ENCODE measurements at regions not wholly inside any gene's neighbourhood (a gene's known extent, or its start where the extent isn't known, plus 50 kb on each side); places are given as distances from the start of the nearest gene placed in this dataset.
"Not testable (repeated sequence)": the region's sequence is repeated elsewhere in the genome, so short reads cannot be mapped to it uniquely, and the experiment has no call there.

DNA sequence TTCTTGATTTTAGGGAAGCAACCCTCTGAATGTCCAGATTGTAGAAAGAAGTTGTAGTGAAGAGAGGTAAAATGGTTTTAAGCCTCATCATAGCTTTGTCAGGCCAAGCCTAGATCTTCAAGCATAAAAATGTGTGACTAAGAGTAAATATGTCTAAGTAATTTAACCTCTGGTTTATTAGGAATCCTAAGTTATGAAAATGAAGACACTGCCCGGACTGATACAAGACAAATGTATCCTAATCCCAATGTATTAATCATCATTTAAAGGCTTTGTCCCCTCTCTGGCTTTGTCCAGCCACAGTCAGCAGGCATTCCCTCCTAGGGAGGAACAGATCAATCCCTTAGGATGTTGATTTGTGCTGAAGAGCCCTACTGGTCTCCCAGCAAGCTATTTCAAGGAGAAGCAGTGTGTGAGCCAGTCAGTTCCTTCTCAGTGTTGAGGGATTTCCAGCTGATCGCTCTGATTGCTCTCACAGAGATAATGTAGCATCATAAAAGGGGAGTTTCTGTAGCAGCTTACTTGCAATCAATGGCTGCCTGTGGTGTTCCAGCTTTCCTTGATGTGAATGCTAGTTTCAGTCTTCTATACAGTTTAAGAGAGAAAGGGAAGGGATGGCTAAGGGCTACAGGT lies 796.1 kb downstream of the EPHA4 start:
- Mint-ChIP-seq H3K27ac (no peak overlapping the region), H3K9me3 (no peaks in the 10 kb centered on the region), H3K36me3 (ENCODE audit: low read depth) (no peaks in the 10 kb centered on the region), H3K4me1 (no peaks in the 10 kb centered on the region), H3K27me3 (peaks cover 15% of the 10 kb centered on the region), H3K4me3 (no peak overlapping the region)
- no peak for ATAC-seq (replicated peaks)

DNA sequence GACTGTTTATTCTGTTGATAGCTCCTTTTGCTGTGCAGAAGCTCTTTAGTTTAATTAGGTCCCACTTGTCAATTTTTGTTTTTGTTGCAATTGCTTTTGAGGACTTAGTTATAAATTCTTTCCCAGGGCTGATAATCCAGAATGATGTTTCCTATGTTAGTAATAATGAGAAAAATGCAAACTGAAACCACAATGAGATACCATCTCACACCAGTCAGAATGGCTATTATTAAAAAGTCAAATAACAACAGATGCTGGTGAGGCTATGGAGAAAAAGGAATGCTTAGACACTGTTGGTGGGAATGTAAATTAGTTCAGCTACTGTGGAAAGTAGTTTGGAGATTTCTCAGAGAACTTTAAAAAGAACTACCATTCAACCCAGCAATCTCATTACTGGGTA lies 793.0 kb downstream of the EPHA4 start:
- H3K27ac Mint-ChIP-seq; H3K9me3 Mint-ChIP-seq; H3K4me1 Mint-ChIP-seq; H3K4me3 Mint-ChIP-seq; ATAC-seq (replicated peaks); H3K36me3 Mint-ChIP-seq (ENCODE audit: low read depth): not testable (repeated sequence)
- H3K27me3 Mint-ChIP-seq = peaks cover 19% of the 10 kb centered on the region

GRCh38 chr2:220779511-220779910 lies 792.6 kb downstream of the EPHA4 start:
- H3K36me3 Mint-ChIP-seq (ENCODE audit: low read depth) = no peaks in the 10 kb centered on the region
- ATAC-seq (replicated peaks) = no peak
- H3K27me3 Mint-ChIP-seq = peaks cover 19% of the 10 kb centered on the region
- H3K4me3 Mint-ChIP-seq = no peak overlapping the region
- no peak overlapping the region for H3K27ac Mint-ChIP-seq
- no peaks in the 10 kb centered on the region for H3K4me1 Mint-ChIP-seq
- H3K9me3 Mint-ChIP-seq = no peaks in the 10 kb centered on the region

- H3K36me3 Mint-ChIP-seq (ENCODE audit: low read depth) = no peaks in the 10 kb centered on the region
- H3K9me3 Mint-ChIP-seq = no peaks in the 10 kb centered on the region
- H3K27ac Mint-ChIP-seq = no peak overlapping the region
- H3K4me3 Mint-ChIP-seq = no peak overlapping the region
- no peak for ATAC-seq (replicated peaks)
- H3K27me3 Mint-ChIP-seq = peaks cover 19% of the 10 kb centered on the region
- no peaks in the 10 kb centered on the region for H3K4me1 Mint-ChIP-seq
These were observed 792.2 kb downstream of the EPHA4 start for GRCh38 chr2:220779931-220780330.

DNA sequence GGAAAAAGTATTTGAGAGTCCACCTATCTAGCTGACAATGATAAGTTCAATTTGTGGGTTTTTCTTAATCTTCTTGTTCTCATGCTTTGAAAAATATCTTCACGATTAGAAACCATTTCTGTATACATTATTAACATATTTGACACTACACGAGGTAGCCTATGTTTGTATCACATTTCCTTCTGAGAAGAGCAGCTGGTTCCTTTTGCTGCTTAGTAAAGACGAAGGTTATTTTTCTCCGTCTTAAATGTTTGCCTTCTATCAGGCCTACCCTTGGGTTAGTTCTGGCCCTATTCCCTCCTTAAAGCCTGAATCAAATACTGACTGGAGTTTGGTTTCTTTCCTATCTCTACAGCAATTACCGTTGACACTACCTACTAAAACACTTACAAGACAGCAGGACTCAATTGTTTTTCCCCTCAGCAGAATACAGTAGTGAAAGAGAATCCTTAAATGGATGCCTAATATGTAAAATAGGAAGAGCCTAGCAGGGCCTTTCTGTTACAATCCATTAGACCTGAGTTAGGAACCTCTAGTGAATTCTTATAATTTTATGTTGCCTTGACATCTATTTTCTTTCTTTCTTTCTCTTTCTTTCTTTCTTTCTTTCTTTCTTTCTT lies 790.4 kb downstream of the EPHA4 start:
- no peaks in the 10 kb centered on the region for H3K36me3 Mint-ChIP-seq (ENCODE audit: low read depth)
- no peak overlapping the region for H3K4me3 Mint-ChIP-seq
- H3K27me3 Mint-ChIP-seq = peaks cover 13% of the 10 kb centered on the region
- ATAC-seq (replicated peaks) = no peak
- no peak overlapping the region for H3K27ac Mint-ChIP-seq
- H3K4me1 Mint-ChIP-seq = no peaks in the 10 kb centered on the region
- H3K9me3 Mint-ChIP-seq = no peaks in the 10 kb centered on the region

- no peaks in the 10 kb centered on the region for H3K4me1 Mint-ChIP-seq
- no peak overlapping the region for H3K4me3 Mint-ChIP-seq
- H3K36me3 Mint-ChIP-seq (ENCODE audit: low read depth) = no peaks in the 10 kb centered on the region
- H3K27me3 Mint-ChIP-seq = peaks cover 12% of the 10 kb centered on the region
- ATAC-seq (replicated peaks) = no peak
- no peak overlapping the region for H3K27ac Mint-ChIP-seq
- H3K9me3 Mint-ChIP-seq = no peaks in the 10 kb centered on the region
These were observed 789.4 kb downstream of the EPHA4 start for GRCh38 chr2:220782609-220783113.

DNA sequence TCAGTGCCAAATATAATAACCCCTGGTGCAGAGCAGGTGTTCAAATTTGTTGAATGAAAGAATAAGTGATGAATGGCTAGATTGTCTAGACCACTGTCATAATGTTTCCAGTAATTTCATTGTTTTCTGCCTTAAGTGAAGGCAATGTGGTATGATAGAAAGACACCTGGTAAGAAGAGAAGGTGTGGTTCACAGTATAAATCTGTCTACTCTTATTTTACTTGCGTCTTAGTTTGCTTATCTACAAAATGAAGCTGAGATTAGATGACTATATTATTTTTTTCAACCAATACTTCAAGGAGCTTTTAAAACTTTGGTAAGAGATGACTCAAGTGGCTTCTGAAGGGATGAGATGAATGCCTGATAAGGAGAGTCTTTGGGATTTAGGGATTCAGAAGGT lies 788.4 kb downstream of the EPHA4 start:
- no peak overlapping the region for H3K4me3 Mint-ChIP-seq
- peaks cover 6% of the 10 kb centered on the region for H3K27me3 Mint-ChIP-seq
- H3K27ac Mint-ChIP-seq = no peak overlapping the region
- ATAC-seq (replicated peaks) = no peak
- H3K36me3 Mint-ChIP-seq (ENCODE audit: low read depth) = no peaks in the 10 kb centered on the region
- H3K4me1 Mint-ChIP-seq = no peaks in the 10 kb centered on the region
- H3K9me3 Mint-ChIP-seq = no peaks in the 10 kb centered on the region

DNA sequence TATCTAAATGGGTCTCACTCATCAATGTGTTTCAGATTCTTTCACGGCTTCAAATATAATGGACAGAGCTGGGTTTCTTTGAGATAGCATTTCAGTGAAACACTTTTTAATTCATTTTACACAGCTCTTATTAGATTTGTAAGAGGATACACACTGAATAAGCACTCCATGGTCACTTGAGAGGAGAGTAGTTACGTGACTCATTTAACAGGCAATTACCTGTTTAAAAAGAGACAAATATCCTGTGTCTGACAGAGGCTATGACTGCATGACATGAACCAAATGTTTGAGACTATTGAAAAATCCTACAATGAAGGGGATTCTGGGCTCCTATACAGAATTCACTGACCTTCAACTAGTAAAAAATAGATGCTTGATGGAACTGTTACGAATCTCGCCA lies 786.9 kb downstream of the EPHA4 start:
- no peak overlapping the region for H3K4me3 Mint-ChIP-seq
- H3K4me1 Mint-ChIP-seq = no peaks in the 10 kb centered on the region
- no peak overlapping the region for H3K27ac Mint-ChIP-seq
- peaks cover 6% of the 10 kb centered on the region for H3K27me3 Mint-ChIP-seq
- no peaks in the 10 kb centered on the region for H3K36me3 Mint-ChIP-seq (ENCODE audit: low read depth)
- peaks cover 8% of the 10 kb centered on the region for H3K9me3 Mint-ChIP-seq
- ATAC-seq (replicated peaks) = no peak

DNA sequence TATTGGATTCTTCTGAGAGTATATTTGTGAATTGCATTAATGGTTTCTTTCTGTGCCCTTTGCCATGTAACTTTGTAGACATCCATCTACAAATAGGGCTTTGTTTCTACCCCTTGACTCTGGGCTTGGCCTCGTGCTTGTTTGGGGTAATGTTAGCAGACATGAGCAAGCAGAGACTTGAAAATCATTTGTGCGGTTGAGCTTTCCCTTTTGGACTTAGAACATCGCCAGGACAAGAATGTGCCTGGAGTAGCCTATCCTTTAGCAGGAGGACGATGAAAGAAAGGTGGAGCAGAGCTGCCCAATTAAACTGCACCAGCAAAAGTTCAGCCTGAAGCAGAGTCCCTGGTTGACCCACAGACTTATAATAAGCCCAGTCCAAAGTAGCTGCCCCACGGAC lies 785.9 kb downstream of the EPHA4 start:
- no peaks in the 10 kb centered on the region for H3K36me3 Mint-ChIP-seq (ENCODE audit: low read depth)
- H3K27me3 Mint-ChIP-seq = peaks cover 3% of the 10 kb centered on the region
- no peak overlapping the region for H3K27ac Mint-ChIP-seq
- H3K4me1 Mint-ChIP-seq = no peaks in the 10 kb centered on the region
- no peak overlapping the region for H3K4me3 Mint-ChIP-seq
- H3K9me3 Mint-ChIP-seq = peaks cover 8% of the 10 kb centered on the region
- no peak for ATAC-seq (replicated peaks)

GRCh38 chr2:220787251-220787650 lies 784.9 kb downstream of the EPHA4 start:
- no peak for ATAC-seq (replicated peaks)
- Mint-ChIP-seq H3K4me1 (no peaks in the 10 kb centered on the region), H3K9me3 (peaks cover 8% of the 10 kb centered on the region), H3K36me3 (ENCODE audit: low read depth) (no peaks in the 10 kb centered on the region), H3K27me3 (peaks cover 3% of the 10 kb centered on the region), H3K4me3 (no peak overlapping the region), H3K27ac (no peak overlapping the region)

- no peak overlapping the region for H3K27ac Mint-ChIP-seq
- no peak overlapping the region for H3K4me3 Mint-ChIP-seq
- no peak for ATAC-seq (replicated peaks)
- H3K4me1 Mint-ChIP-seq = no peaks in the 10 kb centered on the region
- peaks cover 8% of the 10 kb centered on the region for H3K9me3 Mint-ChIP-seq
- H3K27me3 Mint-ChIP-seq = no peaks in the 10 kb centered on the region
- no peaks in the 10 kb centered on the region for H3K36me3 Mint-ChIP-seq (ENCODE audit: low read depth)
These were observed 782.1 kb downstream of the EPHA4 start for GRCh38 chr2:220789961-220790360.

DNA sequence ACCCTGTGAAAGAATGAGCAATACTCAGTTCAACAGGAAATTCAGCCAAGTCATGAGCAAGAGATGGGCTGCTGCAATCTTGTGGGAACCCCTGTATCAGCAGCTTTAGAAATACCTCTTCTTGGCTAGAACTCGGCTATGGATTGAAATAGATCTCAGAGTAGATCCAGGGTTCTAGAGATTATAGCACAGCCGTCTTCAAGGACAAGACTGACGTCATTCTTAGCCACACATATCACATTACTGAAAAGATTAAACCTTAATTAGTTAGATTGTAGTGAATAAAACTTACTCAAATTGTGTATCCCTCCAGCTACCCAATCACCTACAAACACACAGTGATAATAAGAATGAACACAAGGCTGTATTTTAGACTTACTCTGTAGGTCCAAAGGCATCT lies 776.4 kb downstream of the EPHA4 start:
- H3K36me3 Mint-ChIP-seq (ENCODE audit: low read depth) = no peaks in the 10 kb centered on the region
- no peak for ATAC-seq (replicated peaks)
- no peaks in the 10 kb centered on the region for H3K9me3 Mint-ChIP-seq
- no peaks in the 10 kb centered on the region for H3K4me1 Mint-ChIP-seq
- H3K27me3 Mint-ChIP-seq = peaks cover 1% of the 10 kb centered on the region
- no peak overlapping the region for H3K27ac Mint-ChIP-seq
- no peak overlapping the region for H3K4me3 Mint-ChIP-seq

DNA sequence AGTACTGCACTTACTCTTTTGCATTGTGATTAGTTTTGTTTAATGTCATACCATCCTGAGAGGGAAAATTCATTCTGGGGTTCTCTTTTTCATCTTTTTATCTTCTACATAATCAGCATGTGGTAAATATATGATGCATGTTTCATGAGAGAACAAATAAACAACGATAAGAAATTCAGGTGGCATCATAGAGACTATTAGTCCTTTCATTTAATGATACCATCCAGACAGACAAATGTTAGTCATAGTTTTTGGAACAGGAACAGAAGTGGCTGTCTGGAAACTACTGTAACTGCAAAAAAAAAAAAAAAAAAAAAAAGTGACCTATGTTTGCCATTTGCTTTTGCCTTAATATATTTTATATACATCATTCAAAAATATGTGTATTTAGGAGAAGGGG lies 761.0 kb downstream of the EPHA4 start:
- H3K4me3 Mint-ChIP-seq = no peak overlapping the region
- H3K36me3 Mint-ChIP-seq (ENCODE audit: low read depth) = no peaks in the 10 kb centered on the region
- H3K4me1 Mint-ChIP-seq = no peaks in the 10 kb centered on the region
- H3K9me3 Mint-ChIP-seq = peaks cover 3% of the 10 kb centered on the region
- H3K27ac Mint-ChIP-seq = no peak overlapping the region
- no peak for ATAC-seq (replicated peaks)
- H3K27me3 Mint-ChIP-seq = no peaks in the 10 kb centered on the region

DNA sequence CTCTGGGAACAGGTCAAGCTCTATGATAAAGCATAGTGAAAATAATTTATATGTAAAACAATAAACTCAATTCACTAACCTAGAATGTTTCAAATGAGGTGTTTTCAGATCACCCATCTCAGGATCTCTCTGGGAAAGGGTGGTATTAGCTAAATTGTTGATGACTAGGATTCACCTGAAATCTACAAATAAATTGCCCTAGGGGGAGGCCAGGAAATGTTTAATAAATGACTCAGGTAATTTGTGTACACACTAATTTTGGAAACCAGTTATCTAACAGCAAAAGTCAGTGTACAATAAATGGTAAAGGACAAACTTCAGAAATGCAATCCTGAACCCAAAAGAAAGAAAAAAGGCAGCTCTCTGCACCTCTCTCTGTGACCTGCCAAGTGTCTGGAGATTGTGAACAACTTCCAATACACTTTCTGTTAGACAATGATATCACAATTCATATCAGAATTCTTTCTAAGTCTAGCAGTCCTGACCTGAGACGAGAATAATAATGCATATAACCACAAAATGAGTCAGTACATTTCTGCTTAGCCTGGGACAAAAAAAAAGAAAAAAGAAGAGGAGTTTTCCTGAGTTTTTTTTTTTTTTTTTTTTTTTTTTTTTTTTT lies 760.0 kb downstream of the EPHA4 start:
- no peaks in the 10 kb centered on the region for H3K27me3 Mint-ChIP-seq
- H3K36me3 Mint-ChIP-seq (ENCODE audit: low read depth) = no peaks in the 10 kb centered on the region
- H3K4me1 Mint-ChIP-seq = no peaks in the 10 kb centered on the region
- H3K4me3 Mint-ChIP-seq = no peak overlapping the region
- H3K27ac Mint-ChIP-seq = no peak overlapping the region
- peaks cover 3% of the 10 kb centered on the region for H3K9me3 Mint-ChIP-seq
- no peak for ATAC-seq (replicated peaks)

- Mint-ChIP-seq H3K9me3 (peaks cover 8% of the 10 kb centered on the region), H3K4me1 (no peaks in the 10 kb centered on the region), H3K27ac (no peak overlapping the region), H3K4me3 (no peak overlapping the region), H3K27me3 (peaks cover 9% of the 10 kb centered on the region), H3K36me3 (ENCODE audit: low read depth) (no peaks in the 10 kb centered on the region)
- ATAC-seq (replicated peaks) = no peak
These were observed 757.7 kb downstream of the EPHA4 start for GRCh38 chr2:220814441-220814840.
